ENCODE measurements at regions not wholly inside any gene's neighbourhood (a gene's known extent, or its start where the extent isn't known, plus 50 kb on each side); places are given as distances from the start of the nearest gene placed in this dataset.
A peak's percentile ranks its signal among the peaks of the same experiment; 100 is the strongest.

- POLR2A ChIA-PET: no interaction called here
- no peak overlapping the region for H3K9ac ChIP-seq (ENCODE audit: low read length)
- 97% methylated on average over 2 of the region's 2 CpGs for WGBS (ENCODE audit: insufficient coverage)
- Mint-ChIP-seq H3K4me1 (no peaks in the 10 kb centered on the region), H3K27ac (no peak overlapping the region), H3K4me3 (no peak overlapping the region), H3K27me3 (no peaks in the 10 kb centered on the region), H3K9me3 (ENCODE audit: insufficient read depth) (peaks cover 4% of the 10 kb centered on the region)
- no peaks in the 10 kb centered on the region for H3K79me2 ChIP-seq (ENCODE audit: control insufficient read depth, insufficient read depth, low read length)
- CTCF ChIA-PET: no interaction called here
- no peaks in the 10 kb centered on the region for H3K27me3 ChIP-seq (replicated peaks in 1 of 4; ENCODE audit: control extremely low read depth in 1 of 4, control insufficient read depth in 3 of 4, insufficient read depth in 4 of 4, low read length in 3 of 4)
- H3K4me3 ChIP-seq (ENCODE audit: control extremely low read depth in 1 of 5, extremely low read depth in 1 of 5, insufficient read depth in 1 of 5, low read depth in 2 of 5, low read length in 4 of 5): no peak overlapping the region
- no peaks in the 10 kb centered on the region for H3K36me3 ChIP-seq (replicated peaks in 1 of 2; ENCODE audit: control extremely low read depth in 1 of 2, control insufficient read depth in 1 of 2, extremely low read depth in 1 of 2, insufficient read depth in 2 of 2, low read length in 1 of 2)
- H2AFZ ChIP-seq (ENCODE audit: insufficient read depth, low read depth, low read length, poor library complexity, severe bottlenecking): no peak overlapping the region
- no peak overlapping the region for H3K4me2 ChIP-seq (replicated peaks; ENCODE audit: low read depth, low read length, poor library complexity, severe bottlenecking)
- no peak for DNase-seq
- H4K20me1 ChIP-seq (ENCODE audit: control insufficient read depth, insufficient read depth, low read length, poor library complexity, severe bottlenecking): no peaks in the 10 kb centered on the region
- H3K4me1 ChIP-seq (ENCODE audit: control insufficient read depth in 2 of 2, insufficient read depth in 2 of 2, low read length in 2 of 2): no peaks in the 10 kb centered on the region
- TF ChIP-seq EZH2 (IDR thresholded peaks at IDR 0.05; ENCODE audit: borderline replicate concordance, insufficient read depth, low read depth, low read length, poor library complexity, severe bottlenecking): no peak
- no peak for TF ChIP-seq CTCF (IDR thresholded peaks at IDR 0.05)
- H3K9me3 ChIP-seq (ENCODE audit: control extremely low read depth in 1 of 3, control insufficient read depth in 2 of 3, insufficient read depth in 1 of 3, low read length in 2 of 3): peaks cover 0 to 12% (median 0%) of the 10 kb centered on the region in 3 donors
- intact Hi-C loops (cut with micrococcal nuclease): no loop called here
- no peak overlapping the region for H3K27ac ChIP-seq (ENCODE audit: low read length in 2 of 2)
- ATAC-seq (ENCODE audit: low read depth): no peak
Observed at GRCh38 chr5:104932431-104932830, 1369.8 kb upstream of the NUDT12 start.

GRCh38 chr5:104928906-104929520 is 1366.4 kb upstream of the NUDT12 start:
- WGBS (ENCODE audit: insufficient coverage): 93% methylated on average over 27 of the region's 36 CpGs
- intact Hi-C loops (cut with micrococcal nuclease): no loop called here

More at GRCh38 chr5:104928906-104929520, 1366.4 kb upstream of the NUDT12 start:
- DNase-seq (peak; percentile 3), ATAC-seq (ENCODE audit: low read depth) (no peak)
- POLR2A ChIA-PET: no interaction called here
- H3K27me3 ChIP-seq (replicated peaks in 1 of 4; ENCODE audit: control extremely low read depth in 1 of 4, control insufficient read depth in 3 of 4, insufficient read depth in 4 of 4, low read length in 3 of 4): no peaks in the 10 kb centered on the region
- no peak overlapping the region for H3K27ac Mint-ChIP-seq
- no peak overlapping the region for H3K27ac ChIP-seq (ENCODE audit: low read length in 2 of 2)
- no peaks in the 10 kb centered on the region for H3K36me3 ChIP-seq (replicated peaks in 1 of 2; ENCODE audit: control extremely low read depth in 1 of 2, control insufficient read depth in 1 of 2, extremely low read depth in 1 of 2, insufficient read depth in 2 of 2, low read length in 1 of 2)
- CTCF ChIA-PET: no interaction called here
- no peak for TF ChIP-seq EZH2 (IDR thresholded peaks at IDR 0.05; ENCODE audit: borderline replicate concordance, insufficient read depth, low read depth, low read length, poor library complexity, severe bottlenecking)
- TF ChIP-seq CTCF (IDR thresholded peaks at IDR 0.05): no peak
- no peaks in the 10 kb centered on the region for H3K27me3 Mint-ChIP-seq
- no peak overlapping the region for H3K9ac ChIP-seq (ENCODE audit: low read length)
- no peaks in the 10 kb centered on the region for H4K20me1 ChIP-seq (ENCODE audit: control insufficient read depth, insufficient read depth, low read length, poor library complexity, severe bottlenecking)
- H3K4me1 Mint-ChIP-seq: no peaks in the 10 kb centered on the region
- H3K9me3 ChIP-seq (ENCODE audit: control extremely low read depth in 1 of 3, control insufficient read depth in 2 of 3, insufficient read depth in 1 of 3, low read length in 2 of 3): peaks cover 0 to 16% (median 0%) of the 10 kb centered on the region in 3 donors
- no peak overlapping the region for H3K4me2 ChIP-seq (replicated peaks; ENCODE audit: low read depth, low read length, poor library complexity, severe bottlenecking)
- no peak overlapping the region for H3K4me3 Mint-ChIP-seq
- no peak overlapping the region for H3K4me3 ChIP-seq (ENCODE audit: control extremely low read depth in 1 of 5, extremely low read depth in 1 of 5, insufficient read depth in 1 of 5, low read depth in 2 of 5, low read length in 4 of 5)
- no peaks in the 10 kb centered on the region for H3K4me1 ChIP-seq (ENCODE audit: control insufficient read depth in 2 of 2, insufficient read depth in 2 of 2, low read length in 2 of 2)
- no peaks in the 10 kb centered on the region for H3K79me2 ChIP-seq (ENCODE audit: control insufficient read depth, insufficient read depth, low read length)
- no peak overlapping the region for H2AFZ ChIP-seq (ENCODE audit: insufficient read depth, low read depth, low read length, poor library complexity, severe bottlenecking)
- H3K9me3 Mint-ChIP-seq (ENCODE audit: insufficient read depth): peaks cover 9% of the 10 kb centered on the region
